DND-41 (cell line): ENCODE measurements at regions not wholly inside any gene's neighbourhood (a gene's known extent, or its start where the extent isn't known, plus 50 kb on each side); places are given as distances from the start of the nearest gene placed in this dataset.
"Not testable (repeated sequence)": the region's sequence is repeated elsewhere in the genome, so short reads cannot be mapped to it uniquely, and the experiment has no call there.

Source experiments
- EZH2 ChIP-seq: IDR thresholded peaks from 3 replicates; pipeline ENCODE4 v1.6.1; 2012; ENCODE audit warnings: borderline replicate concordance, low read depth, mild to moderate bottlenecking, moderate library complexity, low read length, inconsistent platforms; ENCODE audit not compliant: severe bottlenecking
- TF ChIP-seq, protein P1 (sequence below): IDR thresholded peaks from 2 replicates; pipeline ENCODE4 v1.5.1; 2012; ENCODE audit warnings: borderline replicate concordance, low read length, moderate library complexity, mild to moderate bottlenecking; ENCODE audit not compliant: poor library complexity, severe bottlenecking; ENCODE audit errors: extremely low read depth

DNA sequence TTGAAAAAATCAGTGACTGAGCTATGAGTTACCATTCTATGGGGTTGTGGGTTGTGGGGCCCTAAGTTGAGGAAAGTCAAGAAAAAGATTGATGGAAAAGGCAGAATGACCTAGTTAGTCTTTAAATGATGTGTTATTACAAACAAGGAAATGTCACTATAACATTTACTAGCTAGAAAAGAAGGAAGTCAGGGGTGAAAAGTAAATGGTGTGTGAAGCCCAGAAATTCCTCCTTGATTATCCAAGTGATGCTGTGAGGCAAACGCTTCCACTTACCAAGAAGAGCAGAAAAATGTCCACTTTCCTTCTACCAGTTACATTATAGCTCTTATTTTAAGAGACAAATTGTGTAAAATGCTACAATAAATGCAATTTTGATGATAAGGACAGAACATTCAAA is 285.3 kb upstream of the DPP6 start:
- TF ChIP-seq, protein P1, sequence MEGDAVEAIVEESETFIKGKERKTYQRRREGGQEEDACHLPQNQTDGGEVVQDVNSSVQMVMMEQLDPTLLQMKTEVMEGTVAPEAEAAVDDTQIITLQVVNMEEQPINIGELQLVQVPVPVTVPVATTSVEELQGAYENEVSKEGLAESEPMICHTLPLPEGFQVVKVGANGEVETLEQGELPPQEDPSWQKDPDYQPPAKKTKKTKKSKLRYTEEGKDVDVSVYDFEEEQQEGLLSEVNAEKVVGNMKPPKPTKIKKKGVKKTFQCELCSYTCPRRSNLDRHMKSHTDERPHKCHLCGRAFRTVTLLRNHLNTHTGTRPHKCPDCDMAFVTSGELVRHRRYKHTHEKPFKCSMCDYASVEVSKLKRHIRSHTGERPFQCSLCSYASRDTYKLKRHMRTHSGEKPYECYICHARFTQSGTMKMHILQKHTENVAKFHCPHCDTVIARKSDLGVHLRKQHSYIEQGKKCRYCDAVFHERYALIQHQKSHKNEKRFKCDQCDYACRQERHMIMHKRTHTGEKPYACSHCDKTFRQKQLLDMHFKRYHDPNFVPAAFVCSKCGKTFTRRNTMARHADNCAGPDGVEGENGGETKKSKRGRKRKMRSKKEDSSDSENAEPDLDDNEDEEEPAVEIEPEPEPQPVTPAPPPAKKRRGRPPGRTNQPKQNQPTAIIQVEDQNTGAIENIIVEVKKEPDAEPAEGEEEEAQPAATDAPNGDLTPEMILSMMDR: not testable (repeated sequence)
- TF ChIP-seq EZH2: not testable (repeated sequence)
